Mesothelial cell of epicardium (in vitro differentiated cells): ENCODE measurements at regions not wholly inside any gene's neighbourhood (a gene's known extent, or its start where the extent isn't known, plus 50 kb on each side); places are given as distances from the start of the nearest gene placed in this dataset.
"Not testable (repeated sequence)": the region's sequence is repeated elsewhere in the genome, so short reads cannot be mapped to it uniquely, and the experiment has no call there.

Experiments
- DNase-seq, 2 experiments: peaks; one replicate each; pipeline ENCODE4 v3.0.0; 2021; ENCODE audit warnings: low spot score in 2 of 2; ENCODE audit not compliant: unreplicated experiment in 2 of 2
- H3K27ac Mint-ChIP-seq: 2 replicates; pipeline ENCODE4 v1.8.0; 2021; ENCODE audit warnings: mixed read lengths
- H3K27me3 Mint-ChIP-seq: 2 replicates; pipeline ENCODE4 v1.8.0; 2021; ENCODE audit warnings: low read depth, mixed read lengths
- H3K36me3 Mint-ChIP-seq: 2 replicates; pipeline ENCODE4 v1.8.0; 2021; ENCODE audit warnings: mixed read lengths
- H3K4me1 Mint-ChIP-seq: 2 replicates; pipeline ENCODE4 v1.8.0; 2021; ENCODE audit warnings: mixed read lengths
- H3K4me3 Mint-ChIP-seq: 2 replicates; pipeline ENCODE4 v1.8.0; 2021; ENCODE audit warnings: mild to moderate bottlenecking, moderate library complexity, mixed read lengths
- H3K9me3 Mint-ChIP-seq: 2 replicates; pipeline ENCODE4 v1.8.0; 2021; ENCODE audit warnings: mixed read lengths
- CTCF ChIP-seq: fragments of 200-600 bp; sonication (generic); IDR thresholded peaks from one replicate; pipeline ENCODE4 v1.5.0; 2021; ENCODE audit warnings: antibody characterized with exemption; ENCODE audit not compliant: unreplicated experiment

DNA sequence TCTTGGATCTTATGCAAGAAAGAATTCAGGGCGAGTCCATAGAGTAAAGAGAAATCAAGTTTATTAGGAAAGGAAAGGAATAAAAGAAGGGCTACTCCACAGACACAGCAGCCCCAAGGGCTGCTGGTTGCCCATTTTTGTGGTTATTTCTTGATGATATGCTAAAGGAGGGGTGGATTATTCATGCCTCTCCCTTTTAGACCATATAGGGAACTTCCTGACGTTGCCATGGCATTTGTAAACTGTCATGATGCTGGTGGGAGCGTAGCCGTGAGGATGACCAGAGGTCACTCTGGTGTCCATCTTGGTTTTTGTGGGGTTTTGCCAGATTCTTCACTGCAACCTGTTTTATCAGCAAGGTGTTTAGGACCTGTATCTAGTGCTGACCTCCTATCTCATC is 115.4 kb upstream of the CARD11 start:
- Mint-ChIP-seq H3K27ac (no peak overlapping the region), H3K9me3 (peaks cover 7% of the 10 kb centered on the region), H3K4me3 (no peak overlapping the region), H3K36me3 (peaks cover 2% of the 10 kb centered on the region), H3K4me1 (peaks cover 11% of the 10 kb centered on the region), H3K27me3 (peaks cover 9% of the 10 kb centered on the region)
- no peak for DNase-seq
- TF ChIP-seq CTCF: no peak

DNA sequence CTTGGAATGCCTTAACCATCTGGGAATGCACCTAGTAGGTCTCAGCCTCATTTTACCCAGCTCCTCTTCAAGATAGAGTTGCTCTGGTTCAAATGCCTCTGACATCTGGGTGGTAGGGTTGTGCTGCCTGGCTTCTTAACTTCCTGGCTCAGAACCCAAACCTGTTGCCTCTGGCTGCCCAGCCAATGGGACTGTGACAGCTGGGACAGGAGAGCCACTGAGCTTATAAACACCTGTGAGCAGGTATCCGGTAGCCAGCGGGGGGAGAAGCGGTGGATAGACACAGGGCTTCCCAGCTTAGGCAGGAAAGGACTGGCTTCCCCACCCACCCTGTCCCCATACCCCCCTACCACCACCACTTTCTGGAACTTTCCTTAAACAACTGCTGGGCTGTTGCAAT is 115.8 kb upstream of the CARD11 start:
- peaks cover 7% of the 10 kb centered on the region for H3K9me3 Mint-ChIP-seq
- H3K27me3 Mint-ChIP-seq: peaks cover 9% of the 10 kb centered on the region
- H3K27ac Mint-ChIP-seq: no peak overlapping the region
- peaks cover 15% of the 10 kb centered on the region for H3K4me1 Mint-ChIP-seq
- no peak overlapping the region for H3K4me3 Mint-ChIP-seq
- DNase-seq: no peak
- peaks cover 2% of the 10 kb centered on the region for H3K36me3 Mint-ChIP-seq
- TF ChIP-seq CTCF: no peak

DNA sequence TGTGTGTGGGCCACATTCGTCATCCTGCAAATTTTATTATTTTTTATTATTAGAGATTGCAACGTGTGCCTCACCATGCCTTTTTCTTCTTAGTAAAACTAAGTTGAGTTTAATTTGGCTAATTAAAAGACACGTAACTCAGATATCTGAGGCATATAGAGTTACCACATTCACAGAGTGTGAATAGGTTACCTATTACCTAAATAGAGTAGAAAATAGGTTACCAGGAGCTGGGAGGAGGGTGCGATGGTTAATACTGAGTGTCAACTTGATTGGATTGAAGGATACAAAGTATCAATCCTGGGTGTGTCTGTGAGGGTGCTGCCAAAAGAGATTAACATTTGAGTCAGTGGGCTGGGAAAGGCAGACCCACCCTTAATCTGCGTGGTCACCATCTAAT is 116.3 kb upstream of the CARD11 start:
- H3K27me3 Mint-ChIP-seq, H3K9me3 Mint-ChIP-seq, H3K36me3 Mint-ChIP-seq, H3K27ac Mint-ChIP-seq, H3K4me3 Mint-ChIP-seq, DNase-seq: not testable (repeated sequence)
- peaks cover 18% of the 10 kb centered on the region for H3K4me1 Mint-ChIP-seq

DNA sequence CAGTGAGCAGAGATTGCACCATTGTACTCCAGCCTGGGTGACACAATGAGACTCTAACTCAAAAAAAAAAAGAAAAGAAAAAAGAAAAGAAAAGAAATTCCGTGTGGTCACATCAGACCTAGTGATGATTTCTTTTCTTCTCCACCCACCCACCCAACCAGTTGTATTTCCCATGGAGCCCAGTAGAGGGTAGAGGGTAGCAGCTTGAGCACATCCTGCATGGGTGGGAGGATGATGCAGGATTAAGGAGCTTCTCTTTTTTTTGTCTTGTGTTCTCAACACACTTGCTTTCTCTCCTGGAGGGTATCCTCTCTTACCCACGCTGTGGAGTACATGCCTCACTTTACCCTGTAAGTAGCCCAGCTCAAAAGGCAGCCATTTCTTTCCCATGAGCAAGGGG is 118.6 kb upstream of the CARD11 start:
- no peak for TF ChIP-seq CTCF
- Mint-ChIP-seq H3K36me3 (no peaks in the 10 kb centered on the region), H3K27me3 (peaks cover 20% of the 10 kb centered on the region), H3K4me1 (peaks cover 18% of the 10 kb centered on the region), H3K4me3 (no peak overlapping the region), H3K9me3 (no peaks in the 10 kb centered on the region), H3K27ac (no peak overlapping the region)
- no peak for DNase-seq

- H3K4me3 Mint-ChIP-seq, H3K27ac Mint-ChIP-seq: not testable (repeated sequence)
Observed at GRCh38 chr7:3162798-3163197, 119.1 kb upstream of the CARD11 start.

GRCh38 chr7:3164380-3164792 is 120.7 kb upstream of the CARD11 start:
- TF ChIP-seq CTCF: no peak
- H3K36me3 Mint-ChIP-seq: no peaks in the 10 kb centered on the region
- peaks cover 8% of the 10 kb centered on the region for H3K4me1 Mint-ChIP-seq
- peak overlapping the region; percentile 36 for H3K27ac Mint-ChIP-seq
- H3K4me3 Mint-ChIP-seq: no peak overlapping the region
- H3K9me3 Mint-ChIP-seq: no peaks in the 10 kb centered on the region
- peaks cover 25% of the 10 kb centered on the region for H3K27me3 Mint-ChIP-seq
- peak in 1 of 2 experiments; percentile 43 for DNase-seq

More at GRCh38 chr7:3162798-3163197, 119.1 kb upstream of the CARD11 start:
- H3K9me3 Mint-ChIP-seq, H3K36me3 Mint-ChIP-seq, DNase-seq: not testable (repeated sequence)
- Mint-ChIP-seq H3K27me3 (peaks cover 24% of the 10 kb centered on the region), H3K4me1 (peaks cover 16% of the 10 kb centered on the region)
